ENCODE measurements at regions not wholly inside any gene's neighbourhood (a gene's known extent, or its start where the extent isn't known, plus 50 kb on each side); places are given as distances from the start of the nearest gene placed in this dataset.
A peak's percentile ranks its signal among the peaks of the same experiment; 100 is the strongest.

- DNase-seq (ENCODE audit: low spot score) = no peak
- H2AFZ ChIP-seq (ENCODE audit: low read length) = no peak overlapping the region
- H3K79me2 ChIP-seq (ENCODE audit: insufficient read depth, low read depth, low read length) = no peaks in the 10 kb centered on the region
- no peak overlapping the region for H3K27ac ChIP-seq (ENCODE audit: low read depth, low read length, poor library complexity, severe bottlenecking)
- ChIA-PET CTCF (ENCODE audit: unreplicated experiment) (no interaction called here), POLR2A (no interaction called here)
- BruUV-seq (replicated peaks) = no TSS peak
- TF ChIP-seq EZH2phosphoT487 (IDR thresholded peaks at IDR 0.05; ENCODE audit: borderline replicate concordance, low read depth, low read length) (no peak), CTCF (conservative IDR thresholded peaks at IDR 0.05; ENCODE audit: low read length) (no peak)
- intact Hi-C loops (cut with micrococcal nuclease; ENCODE audit: unreplicated experiment) = no loop called here
- no peaks in the 10 kb centered on the region for H3K9me2 ChIP-seq (ENCODE audit: insufficient read depth, low read length)
- H3K4me2 ChIP-seq (ENCODE audit: low read length) = no peak overlapping the region
- H3K4me1 ChIP-seq (ENCODE audit: insufficient read depth, low read length, poor library complexity, severe bottlenecking) = no peaks in the 10 kb centered on the region
- H3K36me3 ChIP-seq (ENCODE audit: insufficient read depth, low read length) = no peaks in the 10 kb centered on the region
- H3K4me3 ChIP-seq (ENCODE audit: low read depth, low read length, poor library complexity, severe bottlenecking) = no peak overlapping the region
- H4K20me1 ChIP-seq (ENCODE audit: insufficient read depth, low read length) = no peaks in the 10 kb centered on the region
- no peaks in the 10 kb centered on the region for H3K9me3 ChIP-seq (ENCODE audit: low read length)
Measured at GRCh38 chr18:77700051-77700450, 450.4 kb downstream of the GALR1 start.

GRCh38 chr18:77701977-77702376, 452.3 kb downstream of the GALR1 start:
- intact Hi-C loops (cut with micrococcal nuclease; ENCODE audit: unreplicated experiment) = no loop called here
- no peak for TF ChIP-seq EZH2phosphoT487 (IDR thresholded peaks at IDR 0.05; ENCODE audit: borderline replicate concordance, low read depth, low read length)
- no peak for TF ChIP-seq CTCF (conservative IDR thresholded peaks at IDR 0.05; ENCODE audit: low read length)
- H2AFZ ChIP-seq (ENCODE audit: low read length) = no peak overlapping the region
- no peaks in the 10 kb centered on the region for H3K36me3 ChIP-seq (ENCODE audit: insufficient read depth, low read length)
- no peaks in the 10 kb centered on the region for H3K79me2 ChIP-seq (ENCODE audit: insufficient read depth, low read depth, low read length)
- no peaks in the 10 kb centered on the region for H3K4me1 ChIP-seq (ENCODE audit: insufficient read depth, low read length, poor library complexity, severe bottlenecking)
- H3K9me3 ChIP-seq (ENCODE audit: low read length) = no peaks in the 10 kb centered on the region
- H3K9me2 ChIP-seq (ENCODE audit: insufficient read depth, low read length) = no peaks in the 10 kb centered on the region
- BruUV-seq (replicated peaks) = no TSS peak
- no peak overlapping the region for H3K4me3 ChIP-seq (ENCODE audit: low read depth, low read length, poor library complexity, severe bottlenecking)
- no peak overlapping the region for H3K27ac ChIP-seq (ENCODE audit: low read depth, low read length, poor library complexity, severe bottlenecking)
- no peak overlapping the region for H3K4me2 ChIP-seq (ENCODE audit: low read length)
- CTCF ChIA-PET (ENCODE audit: unreplicated experiment) = no interaction called here
- POLR2A ChIA-PET = no interaction called here
- no peaks in the 10 kb centered on the region for H4K20me1 ChIP-seq (ENCODE audit: insufficient read depth, low read length)
- DNase-seq (ENCODE audit: low spot score) = no peak

- CTCF ChIA-PET (ENCODE audit: unreplicated experiment) = no interaction called here
Measured at GRCh38 chr18:77702686-77703085, 453.0 kb downstream of the GALR1 start.

More at GRCh38 chr18:77702686-77703085, 453.0 kb downstream of the GALR1 start:
- POLR2A ChIA-PET = no interaction called here
- no peaks in the 10 kb centered on the region for H3K4me1 ChIP-seq (ENCODE audit: insufficient read depth, low read length, poor library complexity, severe bottlenecking)
- no peaks in the 10 kb centered on the region for H3K36me3 ChIP-seq (ENCODE audit: insufficient read depth, low read length)
- no peak overlapping the region for H3K4me3 ChIP-seq (ENCODE audit: low read depth, low read length, poor library complexity, severe bottlenecking)
- no peaks in the 10 kb centered on the region for H3K9me2 ChIP-seq (ENCODE audit: insufficient read depth, low read length)
- DNase-seq (ENCODE audit: low spot score) = peak; percentile 4
- intact Hi-C loops (cut with micrococcal nuclease; ENCODE audit: unreplicated experiment) = no loop called here
- no TSS peak for BruUV-seq (replicated peaks)
- no peaks in the 10 kb centered on the region for H3K79me2 ChIP-seq (ENCODE audit: insufficient read depth, low read depth, low read length)
- H4K20me1 ChIP-seq (ENCODE audit: insufficient read depth, low read length) = no peaks in the 10 kb centered on the region
- H3K9me3 ChIP-seq (ENCODE audit: low read length) = no peaks in the 10 kb centered on the region
- no peak for TF ChIP-seq EZH2phosphoT487 (IDR thresholded peaks at IDR 0.05; ENCODE audit: borderline replicate concordance, low read depth, low read length)
- TF ChIP-seq CTCF (conservative IDR thresholded peaks at IDR 0.05; ENCODE audit: low read length) = peak; percentile 40; the same call in 1 of the 2 replicates
- H3K27ac ChIP-seq (ENCODE audit: low read depth, low read length, poor library complexity, severe bottlenecking) = no peak overlapping the region
- no peak overlapping the region for H2AFZ ChIP-seq (ENCODE audit: low read length)
- no peak overlapping the region for H3K4me2 ChIP-seq (ENCODE audit: low read length)
